Esophagus muscularis mucosa (tissue), 3 donors: ENCODE measurements at regions not wholly inside any gene's neighbourhood (a gene's known extent, or its start where the extent isn't known, plus 50 kb on each side); places are given as distances from the start of the nearest gene placed in this dataset.

ENCODE experiments used
- POLR2AphosphoS5 ChIP-seq, 2 donors: sonication (generic); formaldehyde crosslinking; IDR thresholded peaks; one replicate each; pipeline ENCODE4 v1.6.1; 2017; ENCODE audit warnings: antibody characterized with exemption in 2 of 2
- TF ChIP-seq, protein P1 (sequence below), 3 experiments: fragments of 200-600 bp in 2 of 3; fragments of 450-650 bp in 1 of 3; sonication (generic) in 2 of 3; IDR thresholded peaks; one replicate each; pipeline ENCODE4 v1.5.1; 2017 to 2019; ENCODE audit warnings: antibody characterized with exemption in 3 of 3, mild to moderate bottlenecking in 2 of 3, moderate library complexity in 1 of 3

DNA sequence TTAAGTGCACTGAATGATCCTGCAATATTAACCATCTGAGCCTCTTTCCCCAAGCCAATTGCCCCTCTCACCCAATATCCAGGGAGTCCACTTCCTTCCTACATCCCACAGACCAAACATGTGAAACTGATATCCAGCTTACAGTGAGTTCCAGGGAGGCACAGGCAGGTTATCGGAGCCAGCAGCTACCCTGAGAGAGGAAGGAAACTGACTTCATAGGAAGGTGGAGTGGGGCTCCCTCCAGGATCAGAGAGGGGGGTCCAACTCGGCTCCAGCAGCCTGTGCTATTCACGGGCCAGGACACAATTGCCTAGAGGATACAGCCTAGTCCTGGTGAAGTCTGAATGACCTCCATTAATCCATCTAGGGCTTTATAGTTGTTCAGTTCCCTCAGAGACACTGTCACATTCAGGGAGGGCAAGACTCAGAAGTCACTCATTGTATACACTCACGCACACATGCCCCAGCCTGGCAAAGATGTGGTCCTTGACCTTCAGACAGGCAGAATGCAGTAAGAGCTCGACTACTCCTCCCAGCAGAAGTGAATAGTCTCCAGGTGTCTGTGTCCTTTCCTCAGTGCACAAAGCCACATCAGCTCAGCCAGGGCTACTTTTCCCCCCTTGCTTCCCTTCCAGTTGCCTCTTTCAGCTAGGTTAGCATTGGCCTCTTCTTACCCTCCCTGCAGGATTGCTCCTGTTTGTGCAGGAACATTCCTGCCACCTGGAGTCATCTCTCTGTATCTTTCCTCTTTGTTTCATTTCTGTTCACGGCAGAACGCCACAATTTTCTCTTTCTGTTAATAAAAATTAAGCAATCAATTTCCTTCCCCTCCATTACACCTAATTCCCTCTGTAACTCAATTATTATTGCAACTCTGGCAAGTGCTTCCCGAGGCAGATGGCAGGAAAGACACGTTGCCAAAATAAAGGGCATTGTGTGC is 501.7 kb downstream of the ARHGEF28 start:
- no peak for TF ChIP-seq POLR2AphosphoS5 (IDR thresholded peaks at IDR 0.05)
- TF ChIP-seq, protein P1, sequence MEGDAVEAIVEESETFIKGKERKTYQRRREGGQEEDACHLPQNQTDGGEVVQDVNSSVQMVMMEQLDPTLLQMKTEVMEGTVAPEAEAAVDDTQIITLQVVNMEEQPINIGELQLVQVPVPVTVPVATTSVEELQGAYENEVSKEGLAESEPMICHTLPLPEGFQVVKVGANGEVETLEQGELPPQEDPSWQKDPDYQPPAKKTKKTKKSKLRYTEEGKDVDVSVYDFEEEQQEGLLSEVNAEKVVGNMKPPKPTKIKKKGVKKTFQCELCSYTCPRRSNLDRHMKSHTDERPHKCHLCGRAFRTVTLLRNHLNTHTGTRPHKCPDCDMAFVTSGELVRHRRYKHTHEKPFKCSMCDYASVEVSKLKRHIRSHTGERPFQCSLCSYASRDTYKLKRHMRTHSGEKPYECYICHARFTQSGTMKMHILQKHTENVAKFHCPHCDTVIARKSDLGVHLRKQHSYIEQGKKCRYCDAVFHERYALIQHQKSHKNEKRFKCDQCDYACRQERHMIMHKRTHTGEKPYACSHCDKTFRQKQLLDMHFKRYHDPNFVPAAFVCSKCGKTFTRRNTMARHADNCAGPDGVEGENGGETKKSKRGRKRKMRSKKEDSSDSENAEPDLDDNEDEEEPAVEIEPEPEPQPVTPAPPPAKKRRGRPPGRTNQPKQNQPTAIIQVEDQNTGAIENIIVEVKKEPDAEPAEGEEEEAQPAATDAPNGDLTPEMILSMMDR (IDR thresholded peaks at IDR 0.05), result peak; percentile 13 to 42 (median 27)
